ENCODE measurements at regions not wholly inside any gene's neighbourhood (a gene's known extent, or its start where the extent isn't known, plus 50 kb on each side); places are given as distances from the start of the nearest gene placed in this dataset.

- TF ChIP-seq CTCF (IDR thresholded peaks at IDR 0.05) (no peak), POLR2A (IDR thresholded peaks at IDR 0.05) (no peak), POLR2AphosphoS5 (IDR thresholded peaks at IDR 0.05) (no peak), EP300 (IDR thresholded peaks at IDR 0.05) (no peak)
These were observed 75.1 kb upstream of the NEGR1 start for GRCh38 chr1:72357411-72357810.
